ENCODE measurements at regions not wholly inside any gene's neighbourhood (a gene's known extent, or its start where the extent isn't known, plus 50 kb on each side); places are given as distances from the start of the nearest gene placed in this dataset.

DNA sequence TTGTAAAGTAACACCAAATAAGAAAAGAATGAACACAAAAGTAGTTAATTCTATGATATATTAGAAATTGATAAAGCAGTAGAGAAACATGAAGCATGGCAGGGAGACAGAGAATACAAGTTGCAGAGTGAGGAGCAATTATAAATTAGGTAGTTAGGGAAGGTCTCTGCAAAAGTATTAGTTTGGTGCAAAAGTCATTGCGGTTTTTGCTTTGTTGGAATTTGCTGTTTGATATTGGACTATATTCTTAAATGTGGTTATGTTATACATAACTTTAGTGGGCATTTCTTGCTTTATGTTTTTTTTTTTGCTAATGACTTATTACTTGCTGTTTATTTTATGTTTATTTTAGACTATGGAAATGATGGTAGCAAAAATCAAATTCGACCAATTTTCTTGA lies 402.2 kb downstream of the SFMBT2 start:
- CTCF ChIA-PET: no interaction called here
- Mint-ChIP-seq H3K27me3 (ENCODE audit: low read depth) (no peaks in the 10 kb centered on the region), H3K27ac (no peak overlapping the region), H3K36me3 (no peaks in the 10 kb centered on the region), H3K4me3 (no peak overlapping the region), H3K9me3 (peaks cover 10% of the 10 kb centered on the region), H3K4me1 (peaks cover 6% of the 10 kb centered on the region; the same call in 1 of the 2 replicates)
- ATAC-seq (no peak), DNase-seq (ENCODE audit: low spot score) (no peak)
- TF ChIP-seq, protein P1, sequence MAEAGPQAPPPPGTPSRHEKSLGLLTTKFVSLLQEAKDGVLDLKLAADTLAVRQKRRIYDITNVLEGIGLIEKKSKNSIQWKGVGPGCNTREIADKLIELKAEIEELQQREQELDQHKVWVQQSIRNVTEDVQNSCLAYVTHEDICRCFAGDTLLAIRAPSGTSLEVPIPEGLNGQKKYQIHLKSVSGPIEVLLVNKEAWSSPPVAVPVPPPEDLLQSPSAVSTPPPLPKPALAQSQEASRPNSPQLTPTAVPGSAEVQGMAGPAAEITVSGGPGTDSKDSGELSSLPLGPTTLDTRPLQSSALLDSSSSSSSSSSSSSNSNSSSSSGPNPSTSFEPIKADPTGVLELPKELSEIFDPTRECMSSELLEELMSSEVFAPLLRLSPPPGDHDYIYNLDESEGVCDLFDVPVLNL (CRISPR knock-in tag; IDR thresholded peaks at IDR 0.05; ENCODE audit: borderline replicate concordance, low read depth): no peak
- TF ChIP-seq ETV6 (CRISPR knock-in tag; IDR thresholded peaks at IDR 0.05) (no peak), CREM (CRISPR knock-in tag; IDR thresholded peaks at IDR 0.05) (no peak), ELF4 (CRISPR knock-in tag; IDR thresholded peaks at IDR 0.05; ENCODE audit: low read depth) (no peak)
- POLR2A ChIA-PET: no interaction called here

DNA sequence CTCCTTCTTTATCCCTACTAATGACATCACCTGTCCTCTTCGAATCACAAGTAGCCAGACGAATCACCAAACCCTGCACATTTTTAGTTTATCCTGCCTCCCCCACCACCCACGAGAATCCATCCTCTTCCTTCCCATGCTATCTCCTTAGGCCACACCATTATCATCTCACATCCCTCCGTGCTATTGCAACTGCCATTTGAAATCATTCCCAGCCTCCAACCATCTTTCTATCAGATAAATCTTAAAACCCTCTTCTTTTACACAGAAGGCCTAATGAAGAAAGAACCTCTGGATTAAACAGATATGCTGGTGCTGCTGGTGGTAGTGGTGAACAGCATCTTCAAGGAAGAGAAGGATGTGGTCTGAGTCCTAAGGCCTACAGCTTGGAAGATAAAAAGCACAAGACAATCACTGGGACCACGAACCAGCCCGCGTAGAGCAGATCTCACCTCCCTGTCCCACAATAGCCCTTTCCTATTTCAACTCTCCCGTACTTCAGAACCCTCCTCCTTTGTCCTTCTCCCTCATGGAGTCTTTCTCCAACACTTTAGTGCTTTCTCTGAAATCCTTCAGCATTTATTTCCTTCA lies 403.1 kb downstream of the SFMBT2 start:
- CTCF ChIA-PET: no interaction called here

DNA sequence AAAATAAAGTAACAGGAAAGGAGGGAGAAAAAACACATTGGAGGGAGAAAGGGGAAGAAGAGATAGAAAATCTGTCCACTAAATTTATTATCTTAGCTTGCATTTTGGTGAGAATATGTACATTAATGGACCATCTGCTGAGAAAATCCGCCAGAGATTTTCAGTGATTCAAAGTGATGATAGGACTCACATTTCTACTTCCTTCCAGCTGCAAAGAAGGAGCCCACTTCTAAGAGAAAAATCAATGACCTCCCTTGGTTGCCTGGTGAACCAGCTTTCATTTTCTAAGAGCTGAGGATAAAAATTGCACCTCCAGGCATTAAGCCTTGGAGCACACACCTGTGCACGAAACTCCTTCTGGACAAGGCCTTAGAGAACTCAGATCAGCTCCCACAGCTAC lies 404.3 kb downstream of the SFMBT2 start:
- no peak for ATAC-seq
- TF ChIP-seq TP53 (CRISPR knock-in tag; IDR thresholded peaks at IDR 0.05) (no peak), ZNF396 (CRISPR knock-in tag; IDR thresholded peaks at IDR 0.05; ENCODE audit: borderline replicate concordance) (no peak), NFE2L1 (CRISPR knock-in tag; IDR thresholded peaks at IDR 0.05) (no peak), ATF1 (CRISPR knock-in tag; IDR thresholded peaks at IDR 0.05) (no peak), FOXK1 (CRISPR knock-in tag; IDR thresholded peaks at IDR 0.05) (no peak)
- TF ChIP-seq, protein P2, sequence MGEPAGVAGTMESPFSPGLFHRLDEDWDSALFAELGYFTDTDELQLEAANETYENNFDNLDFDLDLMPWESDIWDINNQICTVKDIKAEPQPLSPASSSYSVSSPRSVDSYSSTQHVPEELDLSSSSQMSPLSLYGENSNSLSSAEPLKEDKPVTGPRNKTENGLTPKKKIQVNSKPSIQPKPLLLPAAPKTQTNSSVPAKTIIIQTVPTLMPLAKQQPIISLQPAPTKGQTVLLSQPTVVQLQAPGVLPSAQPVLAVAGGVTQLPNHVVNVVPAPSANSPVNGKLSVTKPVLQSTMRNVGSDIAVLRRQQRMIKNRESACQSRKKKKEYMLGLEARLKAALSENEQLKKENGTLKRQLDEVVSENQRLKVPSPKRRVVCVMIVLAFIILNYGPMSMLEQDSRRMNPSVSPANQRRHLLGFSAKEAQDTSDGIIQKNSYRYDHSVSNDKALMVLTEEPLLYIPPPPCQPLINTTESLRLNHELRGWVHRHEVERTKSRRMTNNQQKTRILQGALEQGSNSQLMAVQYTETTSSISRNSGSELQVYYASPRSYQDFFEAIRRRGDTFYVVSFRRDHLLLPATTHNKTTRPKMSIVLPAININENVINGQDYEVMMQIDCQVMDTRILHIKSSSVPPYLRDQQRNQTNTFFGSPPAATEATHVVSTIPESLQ (CRISPR knock-in tag; IDR thresholded peaks at IDR 0.05): no peak
- TF ChIP-seq, protein P3, sequence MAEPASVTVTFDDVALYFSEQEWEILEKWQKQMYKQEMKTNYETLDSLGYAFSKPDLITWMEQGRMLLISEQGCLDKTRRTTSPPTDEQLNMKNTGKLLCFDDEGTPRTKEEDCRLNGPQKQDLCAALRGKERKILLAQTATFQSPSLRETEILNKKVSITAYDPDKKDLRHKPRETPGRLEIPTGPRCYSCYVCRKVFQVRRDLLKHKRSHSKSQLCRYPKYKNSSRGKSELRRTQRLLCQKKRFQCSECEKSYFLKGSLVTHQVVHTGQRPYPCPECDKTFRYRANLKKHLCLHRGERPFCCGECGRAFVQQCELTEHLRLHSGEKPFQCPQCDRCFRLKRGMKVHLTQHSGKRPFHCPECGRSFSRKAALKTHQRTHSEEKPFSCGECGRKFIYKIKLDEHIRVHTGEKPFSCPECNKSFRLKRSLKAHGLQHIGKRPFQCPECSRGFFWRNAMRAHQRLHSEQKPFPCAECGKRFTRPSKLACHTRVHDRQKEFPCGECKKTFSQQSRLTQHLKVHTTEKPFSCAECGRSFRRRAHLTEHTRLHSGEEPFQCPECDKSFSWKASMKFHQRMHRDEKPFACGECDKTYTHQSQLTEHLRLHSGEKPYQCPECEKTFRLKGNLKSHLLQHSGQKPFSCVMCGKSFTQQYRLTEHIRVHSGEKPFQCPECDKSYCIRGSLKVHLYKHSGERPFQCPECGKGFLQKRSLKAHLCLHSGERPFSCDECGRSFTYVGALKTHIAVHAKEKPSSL (CRISPR knock-in tag; conservative IDR thresholded peaks at IDR 0.05): no peak
- TF ChIP-seq, protein P4, sequence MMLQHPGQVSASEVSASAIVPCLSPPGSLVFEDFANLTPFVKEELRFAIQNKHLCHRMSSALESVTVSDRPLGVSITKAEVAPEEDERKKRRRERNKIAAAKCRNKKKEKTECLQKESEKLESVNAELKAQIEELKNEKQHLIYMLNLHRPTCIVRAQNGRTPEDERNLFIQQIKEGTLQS (CRISPR knock-in tag; conservative IDR thresholded peaks at IDR 0.05): no peak
- TF ChIP-seq, protein P5, sequence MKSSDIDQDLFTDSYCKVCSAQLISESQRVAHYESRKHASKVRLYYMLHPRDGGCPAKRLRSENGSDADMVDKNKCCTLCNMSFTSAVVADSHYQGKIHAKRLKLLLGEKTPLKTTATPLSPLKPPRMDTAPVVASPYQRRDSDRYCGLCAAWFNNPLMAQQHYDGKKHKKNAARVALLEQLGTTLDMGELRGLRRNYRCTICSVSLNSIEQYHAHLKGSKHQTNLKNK (CRISPR knock-in tag; IDR thresholded peaks at IDR 0.05): no peak

More for the DNA sequence above, 403.1 kb downstream of the SFMBT2 start:
- H3K4me1 Mint-ChIP-seq: peaks cover 6% of the 10 kb centered on the region; the same call in 1 of the 2 replicates
- no peak overlapping the region for H3K27ac Mint-ChIP-seq
- no peaks in the 10 kb centered on the region for H3K27me3 Mint-ChIP-seq (ENCODE audit: low read depth)
- DNase-seq (ENCODE audit: low spot score) (no peak), ATAC-seq (no peak)
- peaks cover 10% of the 10 kb centered on the region for H3K9me3 Mint-ChIP-seq
- no peaks in the 10 kb centered on the region for H3K36me3 Mint-ChIP-seq
- no peak overlapping the region for H3K4me3 Mint-ChIP-seq
- TF ChIP-seq, protein P4 (CRISPR knock-in tag; conservative IDR thresholded peaks at IDR 0.05): no peak
- TF ChIP-seq ELF4 (CRISPR knock-in tag; IDR thresholded peaks at IDR 0.05; ENCODE audit: low read depth) (no peak), NR3C1 (CRISPR knock-in tag; conservative IDR thresholded peaks at IDR 0.05; ENCODE audit: low read depth) (no peak), TEAD1 (CRISPR knock-in tag; IDR thresholded peaks at IDR 0.05) (no peak), ZNF416 (CRISPR knock-in tag; IDR thresholded peaks at IDR 0.05) (no peak)
- TF ChIP-seq, protein P6, sequence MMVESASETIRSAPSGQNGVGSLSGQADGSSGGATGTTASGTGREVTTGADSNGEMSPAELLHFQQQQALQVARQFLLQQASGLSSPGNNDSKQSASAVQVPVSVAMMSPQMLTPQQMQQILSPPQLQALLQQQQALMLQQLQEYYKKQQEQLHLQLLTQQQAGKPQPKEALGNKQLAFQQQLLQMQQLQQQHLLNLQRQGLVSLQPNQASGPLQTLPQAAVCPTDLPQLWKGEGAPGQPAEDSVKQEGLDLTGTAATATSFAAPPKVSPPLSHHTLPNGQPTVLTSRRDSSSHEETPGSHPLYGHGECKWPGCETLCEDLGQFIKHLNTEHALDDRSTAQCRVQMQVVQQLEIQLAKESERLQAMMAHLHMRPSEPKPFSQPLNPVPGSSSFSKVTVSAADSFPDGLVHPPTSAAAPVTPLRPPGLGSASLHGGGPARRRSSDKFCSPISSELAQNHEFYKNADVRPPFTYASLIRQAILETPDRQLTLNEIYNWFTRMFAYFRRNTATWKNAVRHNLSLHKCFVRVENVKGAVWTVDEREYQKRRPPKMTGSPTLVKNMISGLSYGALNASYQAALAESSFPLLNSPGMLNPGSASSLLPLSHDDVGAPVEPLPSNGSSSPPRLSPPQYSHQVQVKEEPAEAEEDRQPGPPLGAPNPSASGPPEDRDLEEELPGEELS (CRISPR knock-in tag; IDR thresholded peaks at IDR 0.05): no peak
- TF ChIP-seq, protein P7, sequence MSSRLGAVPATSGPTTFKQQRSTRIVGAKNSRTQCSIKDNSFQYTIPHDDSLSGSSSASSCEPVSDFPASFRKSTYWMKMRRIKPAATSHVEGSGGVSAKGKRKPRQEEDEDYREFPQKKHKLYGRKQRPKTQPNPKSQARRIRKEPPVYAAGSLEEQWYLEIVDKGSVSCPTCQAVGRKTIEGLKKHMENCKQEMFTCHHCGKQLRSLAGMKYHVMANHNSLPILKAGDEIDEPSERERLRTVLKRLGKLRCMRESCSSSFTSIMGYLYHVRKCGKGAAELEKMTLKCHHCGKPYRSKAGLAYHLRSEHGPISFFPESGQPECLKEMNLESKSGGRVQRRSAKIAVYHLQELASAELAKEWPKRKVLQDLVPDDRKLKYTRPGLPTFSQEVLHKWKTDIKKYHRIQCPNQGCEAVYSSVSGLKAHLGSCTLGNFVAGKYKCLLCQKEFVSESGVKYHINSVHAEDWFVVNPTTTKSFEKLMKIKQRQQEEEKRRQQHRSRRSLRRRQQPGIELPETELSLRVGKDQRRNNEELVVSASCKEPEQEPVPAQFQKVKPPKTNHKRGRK (CRISPR knock-in tag; IDR thresholded peaks at IDR 0.05; ENCODE audit: borderline replicate concordance): no peak
- TF ChIP-seq, protein P8, sequence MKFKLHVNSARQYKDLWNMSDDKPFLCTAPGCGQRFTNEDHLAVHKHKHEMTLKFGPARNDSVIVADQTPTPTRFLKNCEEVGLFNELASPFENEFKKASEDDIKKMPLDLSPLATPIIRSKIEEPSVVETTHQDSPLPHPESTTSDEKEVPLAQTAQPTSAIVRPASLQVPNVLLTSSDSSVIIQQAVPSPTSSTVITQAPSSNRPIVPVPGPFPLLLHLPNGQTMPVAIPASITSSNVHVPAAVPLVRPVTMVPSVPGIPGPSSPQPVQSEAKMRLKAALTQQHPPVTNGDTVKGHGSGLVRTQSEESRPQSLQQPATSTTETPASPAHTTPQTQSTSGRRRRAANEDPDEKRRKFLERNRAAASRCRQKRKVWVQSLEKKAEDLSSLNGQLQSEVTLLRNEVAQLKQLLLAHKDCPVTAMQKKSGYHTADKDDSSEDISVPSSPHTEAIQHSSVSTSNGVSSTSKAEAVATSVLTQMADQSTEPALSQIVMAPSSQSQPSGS (CRISPR knock-in tag; IDR thresholded peaks at IDR 0.05; ENCODE audit: borderline replicate concordance, low read depth): no peak
- POLR2A ChIA-PET: no interaction called here

More for the DNA sequence above, 404.3 kb downstream of the SFMBT2 start:
- Mint-ChIP-seq H3K9me3 (peaks cover 10% of the 10 kb centered on the region), H3K4me3 (no peak overlapping the region), H3K27ac (no peak overlapping the region), H3K27me3 (ENCODE audit: low read depth) (no peaks in the 10 kb centered on the region), H3K4me1 (peaks cover 6% of the 10 kb centered on the region; the same call in 1 of the 2 replicates), H3K36me3 (no peaks in the 10 kb centered on the region)
- no peak for DNase-seq (ENCODE audit: low spot score)
- ChIA-PET CTCF (no interaction called here), POLR2A (no interaction called here)
